SH-SY5Y (cell line): ENCODE measurements at regions not wholly inside any gene's neighbourhood (a gene's known extent, or its start where the extent isn't known, plus 50 kb on each side); places are given as distances from the start of the nearest gene placed in this dataset.

Experiments
- GATA2 ChIP-seq: IDR thresholded peaks from 2 replicates; pipeline ENCODE4 v1.6.1; 2011; ENCODE audit warnings: mild to moderate bottlenecking, low read depth, low read length
- GATA3 ChIP-seq: IDR thresholded peaks from 2 replicates; pipeline ENCODE4 v1.6.1; 2011; ENCODE audit warnings: low read depth, mild to moderate bottlenecking, low read length, moderate library complexity

DNA sequence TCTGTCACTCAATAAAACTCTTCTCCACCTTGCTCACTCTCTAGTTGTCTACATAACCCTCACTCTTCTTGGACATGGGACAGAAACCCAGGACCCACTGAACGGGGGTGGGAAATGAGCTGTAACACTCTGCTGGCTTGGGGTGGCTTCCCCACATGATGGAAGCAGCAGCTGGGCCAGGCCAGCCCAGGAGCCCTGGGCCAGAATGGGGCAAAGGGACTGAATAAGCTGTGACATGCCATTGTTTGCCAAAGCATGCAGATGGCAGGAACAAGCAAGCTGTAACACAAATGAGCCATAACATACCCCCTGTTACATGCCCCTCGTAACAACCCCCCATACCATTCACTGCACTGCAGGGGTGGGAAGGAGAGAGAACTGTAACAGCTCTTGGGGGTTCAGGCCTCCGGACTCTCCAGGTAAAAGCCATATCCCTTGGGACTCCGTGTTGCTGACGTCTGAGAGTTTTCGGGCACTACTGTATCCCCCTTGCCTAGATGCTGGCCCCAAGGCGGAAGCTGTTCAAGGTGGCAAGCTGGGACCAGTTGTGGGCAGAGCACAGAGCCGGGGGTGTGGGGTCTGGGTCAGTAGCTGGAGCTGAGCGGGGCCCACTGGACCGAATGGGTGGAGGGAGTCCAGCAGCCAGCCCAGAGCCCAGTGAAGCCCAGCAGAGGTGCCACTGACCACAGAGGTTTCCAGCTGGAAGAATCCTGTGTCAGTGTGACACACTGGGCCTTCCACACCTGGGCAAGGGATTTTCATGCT lies 56.1 kb upstream of the DMRTB1 start:
- TF ChIP-seq GATA2 (no peak), GATA3 (no peak)
